AG04450 (cell line): ENCODE measurements at regions not wholly inside any gene's neighbourhood (a gene's known extent, or its start where the extent isn't known, plus 50 kb on each side); places are given as distances from the start of the nearest gene placed in this dataset.

Experiments used
- CTCF ChIA-PET: fragments of 300-600, 350-600 bp; formaldehyde crosslinking; extraction: SDS; loops from one replicate; lab custom pipeline; 2022; ENCODE audit warnings: antibody characterized with exemption, inconsistent platforms; lab: Charles Lee
- POLR2A ChIA-PET: fragments of 350-600 bp; formaldehyde crosslinking; extraction: SDS; loops from one replicate; lab custom pipeline; 2021; ENCODE audit warnings: antibody characterized with exemption, inconsistent platforms; lab: Yijun Ruan, JAX
- DNase-seq: peaks from one replicate; pipeline ENCODE4 v3.0.0-alpha.2; 2011; ENCODE audit warnings: low read depth, low spot score
- H3K27ac ChIP-seq: one replicate; pipeline ENCODE4 v1.5.1; 2012; ENCODE audit warnings: low read depth, low read length, control low read depth
- H3K27me3 ChIP-seq: one replicate; pipeline ENCODE4 v1.6.0; 2012; ENCODE audit warnings: low read length; ENCODE audit not compliant: control insufficient read depth, insufficient read depth
- H3K4me3 ChIP-seq: 2 replicates; pipeline ENCODE4 v1.5.1; 2011; ENCODE audit warnings: mild to moderate bottlenecking, low read depth, low read length, control low read depth
- H3K9me3 ChIP-seq: 2 replicates; pipeline ENCODE4 v1.5.1; 2012; ENCODE audit warnings: low read length; ENCODE audit not compliant: control insufficient read depth, insufficient read depth
- TF ChIP-seq, protein P1 (sequence below): IDR thresholded peaks from 2 replicates; pipeline ENCODE4 v1.5.1; 2011; ENCODE audit warnings: low read depth, low read length, control low read depth, inconsistent platforms

DNA sequence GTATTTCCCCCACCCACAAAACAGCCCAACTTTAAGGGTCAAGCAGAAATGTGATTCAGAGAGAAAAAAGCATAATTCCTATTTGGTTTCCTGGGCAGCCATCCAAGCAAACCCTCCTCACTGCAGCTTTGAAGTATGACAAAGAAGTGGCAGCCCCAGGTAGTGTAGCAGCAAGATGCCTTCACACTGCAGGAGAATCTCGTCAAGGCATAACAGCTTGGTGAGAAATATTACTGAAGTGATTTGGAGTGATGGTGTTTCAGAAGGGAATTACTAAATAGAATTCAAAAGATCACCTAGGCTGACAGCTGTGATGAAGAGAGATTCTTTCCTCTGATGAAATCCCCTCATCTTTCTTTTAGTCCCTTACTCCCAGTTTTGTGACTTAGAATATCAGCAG is 173.9 kb downstream of the PYDC2 start:
- no peak overlapping the region for H3K27ac ChIP-seq
- ChIA-PET CTCF (no interaction called here), POLR2A (no interaction called here)
- no peak for DNase-seq
- H3K9me3 ChIP-seq: peaks cover 12% of the 10 kb centered on the region
- H3K4me3 ChIP-seq: no peak overlapping the region
- no peaks in the 10 kb centered on the region for H3K27me3 ChIP-seq
- TF ChIP-seq, protein P1, sequence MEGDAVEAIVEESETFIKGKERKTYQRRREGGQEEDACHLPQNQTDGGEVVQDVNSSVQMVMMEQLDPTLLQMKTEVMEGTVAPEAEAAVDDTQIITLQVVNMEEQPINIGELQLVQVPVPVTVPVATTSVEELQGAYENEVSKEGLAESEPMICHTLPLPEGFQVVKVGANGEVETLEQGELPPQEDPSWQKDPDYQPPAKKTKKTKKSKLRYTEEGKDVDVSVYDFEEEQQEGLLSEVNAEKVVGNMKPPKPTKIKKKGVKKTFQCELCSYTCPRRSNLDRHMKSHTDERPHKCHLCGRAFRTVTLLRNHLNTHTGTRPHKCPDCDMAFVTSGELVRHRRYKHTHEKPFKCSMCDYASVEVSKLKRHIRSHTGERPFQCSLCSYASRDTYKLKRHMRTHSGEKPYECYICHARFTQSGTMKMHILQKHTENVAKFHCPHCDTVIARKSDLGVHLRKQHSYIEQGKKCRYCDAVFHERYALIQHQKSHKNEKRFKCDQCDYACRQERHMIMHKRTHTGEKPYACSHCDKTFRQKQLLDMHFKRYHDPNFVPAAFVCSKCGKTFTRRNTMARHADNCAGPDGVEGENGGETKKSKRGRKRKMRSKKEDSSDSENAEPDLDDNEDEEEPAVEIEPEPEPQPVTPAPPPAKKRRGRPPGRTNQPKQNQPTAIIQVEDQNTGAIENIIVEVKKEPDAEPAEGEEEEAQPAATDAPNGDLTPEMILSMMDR: no peak

DNA sequence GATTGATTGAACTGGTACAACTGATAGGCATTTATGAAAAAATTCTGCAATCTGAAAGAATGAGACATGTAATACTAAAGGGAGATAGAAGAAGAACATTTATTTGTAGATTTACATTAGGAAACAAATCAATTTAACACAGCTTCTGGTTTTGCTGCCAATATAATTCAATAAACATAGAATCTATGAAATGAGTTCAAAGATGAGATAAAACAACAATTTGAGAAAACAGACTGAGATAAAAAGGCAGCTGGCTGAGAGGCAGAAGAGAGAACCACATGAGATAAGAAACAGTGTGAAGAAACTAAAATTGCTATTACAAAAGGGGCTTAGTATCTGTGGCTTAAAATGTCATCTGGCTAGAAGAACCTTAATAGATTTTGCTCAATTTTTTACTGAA is 176.6 kb downstream of the PYDC2 start:
- ChIA-PET POLR2A (no interaction called here), CTCF (no interaction called here)
- Histone ChIP-seq H3K9me3 (peaks cover 22% of the 10 kb centered on the region), H3K4me3 (no peak overlapping the region), H3K27ac (no peak overlapping the region), H3K27me3 (no peaks in the 10 kb centered on the region)
- DNase-seq: no peak
- TF ChIP-seq, protein P1: no peak

DNA sequence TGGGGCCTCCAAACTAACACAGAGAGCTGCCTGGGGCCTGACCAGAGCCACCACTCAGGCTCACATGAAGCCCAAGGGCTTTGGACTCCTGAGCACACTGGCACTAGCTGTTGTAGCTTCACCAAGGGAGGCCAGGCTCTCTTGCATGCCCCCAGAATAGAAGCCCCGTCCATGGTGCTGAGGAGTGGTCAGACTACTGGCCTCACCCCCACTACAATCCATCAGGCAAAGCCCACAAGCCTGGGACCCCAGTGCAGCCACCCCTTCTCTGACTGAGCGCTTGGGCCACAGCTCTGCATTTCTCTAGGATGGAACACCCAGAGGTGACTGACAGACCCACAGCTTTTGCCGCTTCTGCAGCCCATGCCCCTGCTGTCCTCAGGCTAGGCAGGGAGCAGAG is 180.8 kb downstream of the PYDC2 start:
- CTCF ChIA-PET: no interaction called here
- no peak overlapping the region for H3K27ac ChIP-seq
- H3K4me3 ChIP-seq: no peak overlapping the region
- no peak for DNase-seq
- TF ChIP-seq, protein P1: no peak
- H3K9me3 ChIP-seq: peaks cover 20% of the 10 kb centered on the region
- H3K27me3 ChIP-seq: no peaks in the 10 kb centered on the region
- POLR2A ChIA-PET: no interaction called here

DNA sequence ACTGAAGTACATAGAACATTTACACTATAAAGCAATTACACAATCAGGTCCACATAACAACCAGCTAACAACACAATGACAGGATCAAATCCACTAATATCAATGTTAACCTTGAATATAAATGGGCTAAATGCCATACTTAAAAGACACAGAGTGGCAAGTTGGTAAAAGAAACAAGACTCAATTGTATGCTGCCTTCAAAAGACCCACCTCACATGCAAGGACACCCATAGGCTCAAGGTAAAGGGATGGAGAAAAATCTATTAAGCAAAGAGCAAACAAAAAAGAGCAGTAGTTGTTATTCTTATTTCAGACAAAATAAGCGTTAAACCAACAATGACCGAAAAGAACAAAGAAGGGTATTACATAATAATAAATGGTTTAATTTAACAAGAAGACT is 183.3 kb downstream of the PYDC2 start:
- Histone ChIP-seq H3K27me3 (no peaks in the 10 kb centered on the region), H3K9me3 (peaks cover 20% of the 10 kb centered on the region), H3K4me3 (no peak overlapping the region), H3K27ac (no peak overlapping the region)
- DNase-seq: no peak
- TF ChIP-seq, protein P1: no peak
- CTCF ChIA-PET: no interaction called here
- POLR2A ChIA-PET: no interaction called here

DNA sequence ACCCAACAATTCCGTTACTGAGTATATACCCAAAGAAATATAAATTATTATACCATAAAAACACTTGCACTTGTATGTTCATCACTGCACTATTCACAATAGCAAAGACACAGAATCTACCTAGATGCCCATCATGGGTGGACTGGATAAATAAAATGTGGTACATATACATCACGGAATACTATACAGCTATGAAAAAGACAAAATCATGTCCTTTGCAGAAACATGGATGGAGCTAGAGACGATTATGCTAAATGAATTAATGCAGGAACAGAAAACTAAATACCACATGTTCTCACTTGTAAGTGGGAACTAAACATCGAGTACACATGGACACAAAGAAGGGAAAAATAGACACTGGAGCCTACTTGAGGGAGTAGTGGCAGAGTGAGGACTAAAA is 185.3 kb downstream of the PYDC2 start:
- CTCF ChIA-PET: no interaction called here
- Histone ChIP-seq H3K9me3 (peaks cover 22% of the 10 kb centered on the region), H3K27me3 (no peaks in the 10 kb centered on the region), H3K4me3 (no peak overlapping the region), H3K27ac (no peak overlapping the region)
- TF ChIP-seq, protein P1: no peak
- POLR2A ChIA-PET: no interaction called here
- no peak for DNase-seq
